ENCODE measurements at regions not wholly inside any gene's neighbourhood (a gene's known extent, or its start where the extent isn't known, plus 50 kb on each side); places are given as distances from the start of the nearest gene placed in this dataset.

- TF ChIP-seq DLX4 (CRISPR knock-in tag; IDR thresholded peaks at IDR 0.05) = no peak
- TF ChIP-seq ZNF511 (CRISPR knock-in tag; IDR thresholded peaks at IDR 0.05) = no peak
- TF ChIP-seq ZNF717 (CRISPR knock-in tag; IDR thresholded peaks at IDR 0.05) = no peak
- no peak for TF ChIP-seq ELF2 (CRISPR knock-in tag; IDR thresholded peaks at IDR 0.05)
- TF ChIP-seq POLR2B (IDR thresholded peaks at IDR 0.05; ENCODE audit: low read depth, partially characterized antibody) = no peak
- TF ChIP-seq PREB (CRISPR knock-in tag; IDR thresholded peaks at IDR 0.05) = no peak
Measured at GRCh38 chr5:124229352-124229751, 517.1 kb downstream of the ZNF608 start (continued).

GRCh38 chr5:124227914-124228313, 518.5 kb downstream of the ZNF608 start:
- FAIRE-seq = no peak
- H3K4me3 ChIP-seq = no peak overlapping the region
- BruUV-seq (replicated peaks) = no TSS peak
- H3K79me2 ChIP-seq (ENCODE audit: control insufficient read depth, insufficient read depth, low read length) = no peaks in the 10 kb centered on the region
- H3K4me1 ChIP-seq (replicated peaks in 1 of 2; ENCODE audit: control insufficient read depth in 2 of 2, insufficient read depth in 2 of 2, low read length in 2 of 2) = no peaks in the 10 kb centered on the region
- no peak for TF ChIP-seq ELK1 (CRISPR knock-in tag; IDR thresholded peaks at IDR 0.05)
- TF ChIP-seq LEF1 (IDR thresholded peaks at IDR 0.05) = no peak
- TF ChIP-seq HLTF (IDR thresholded peaks at IDR 0.05) = no peak
- TF ChIP-seq CHD4 (IDR thresholded peaks at IDR 0.05; ENCODE audit: insufficient read depth, insufficient replicate concordance, low read depth, low read length, poor library complexity, severe bottlenecking) = no peak
- TF ChIP-seq PRPF4 (IDR thresholded peaks at IDR 0.05; ENCODE audit: insufficient read depth, low read depth, low read length, poor library complexity, severe bottlenecking) = no peak
- TF ChIP-seq SMARCA5 (IDR thresholded peaks at IDR 0.05) = no peak
- TF ChIP-seq KLF13 (tag; IDR thresholded peaks at IDR 0.05; ENCODE audit: borderline replicate concordance, low read depth) = no peak
- no peak for TF ChIP-seq NCOR1 (IDR thresholded peaks at IDR 0.05)
- TF ChIP-seq ZNF311 (CRISPR knock-in tag; IDR thresholded peaks at IDR 0.05) = no peak
- TF ChIP-seq SIN3B (IDR thresholded peaks at IDR 0.05; ENCODE audit: low read depth) = no peak
- TF ChIP-seq GABPA (tag; conservative IDR thresholded peaks at IDR 0.05; ENCODE audit: low read depth) = no peak
- CTCF ChIA-PET (ENCODE audit: low intra/inter-chr PET ratio) = no interaction called here
- ATAC-seq = no peak
- no peaks in the 10 kb centered on the region for H3K9me3 ChIP-seq (replicated peaks; ENCODE audit: control insufficient read depth, insufficient read depth, low read depth, low read length)
- H3K27me3 ChIP-seq (ENCODE audit: control insufficient read depth in 2 of 2, insufficient read depth in 2 of 2, low read length in 2 of 2) = no peaks in the 10 kb centered on the region
- no peak overlapping the region for H3K4me2 ChIP-seq (ENCODE audit: insufficient read depth, low read length)
- no peak for DNase-seq (ENCODE audit: extremely low read depth in 1 of 4, low spot score in 3 of 4)
- POLR2A ChIA-PET = no interaction called here
- no peak overlapping the region for H3K9ac ChIP-seq (ENCODE audit: insufficient read depth in 1 of 2, low read depth in 2 of 2, low read length in 2 of 2)
- no peak overlapping the region for H2AFZ ChIP-seq (ENCODE audit: low read depth, low read length)
- H3K27ac ChIP-seq (ENCODE audit: extremely low read depth, low read depth, low read length) = no peak overlapping the region
- intact Hi-C loops (cut with micrococcal nuclease) (no loop called here), in situ Hi-C loops (cut with MboI) (no loop called here)
- no peaks in the 10 kb centered on the region for H4K20me1 ChIP-seq (replicated peaks; ENCODE audit: control insufficient read depth, insufficient read depth, low read length)
- H3K36me3 ChIP-seq (ENCODE audit: control insufficient read depth, insufficient read depth, low read length) = no peaks in the 10 kb centered on the region
- H3K9me1 ChIP-seq (ENCODE audit: control insufficient read depth, insufficient read depth, low read length) = no peaks in the 10 kb centered on the region

Data from K562 (cell line).